ENCODE measurements at regions not wholly inside any gene's neighbourhood (a gene's known extent, or its start where the extent isn't known, plus 50 kb on each side); places are given as distances from the start of the nearest gene placed in this dataset.

DNA sequence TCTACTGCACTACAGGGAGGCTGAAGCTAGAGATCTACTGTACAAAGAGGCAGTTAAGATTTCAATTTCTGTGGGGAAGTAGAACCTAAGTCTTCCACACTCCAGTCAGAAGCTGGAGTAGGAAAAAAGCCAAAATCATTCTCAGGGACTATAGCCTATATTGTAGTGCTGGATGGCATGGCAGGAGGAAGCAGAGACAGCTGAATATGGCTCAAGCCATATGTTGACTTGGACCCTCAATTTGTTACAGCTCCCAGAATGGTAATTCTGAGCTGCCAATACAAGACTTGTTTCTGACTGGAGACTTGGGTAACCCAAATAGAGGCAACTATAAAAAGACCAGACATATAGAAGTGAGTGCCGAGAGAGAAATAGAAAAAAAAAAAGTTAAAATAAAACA is 200.6 kb downstream of the PTBP2 start:
- Histone ChIP-seq H3K27me3 (no peaks in the 10 kb centered on the region), H3K4me3 (no peak overlapping the region), H3K36me3 (no peaks in the 10 kb centered on the region), H3K4me1 (no peaks in the 10 kb centered on the region), H3K9me3 (peaks cover 2 to 19% of the 10 kb centered on the region in 2 donors), H3K27ac (no peak overlapping the region)
- intact Hi-C loops (cut with DNase I; ENCODE audit: low total_unique reads): no loop called here
- no peak for DNase-seq (ENCODE audit: low spot score in 2 of 2)
- TF ChIP-seq POLR2A (IDR thresholded peaks at IDR 0.05) (no peak), POLR2AphosphoS5 (IDR thresholded peaks at IDR 0.05) (no peak)
- TF ChIP-seq, protein P1, sequence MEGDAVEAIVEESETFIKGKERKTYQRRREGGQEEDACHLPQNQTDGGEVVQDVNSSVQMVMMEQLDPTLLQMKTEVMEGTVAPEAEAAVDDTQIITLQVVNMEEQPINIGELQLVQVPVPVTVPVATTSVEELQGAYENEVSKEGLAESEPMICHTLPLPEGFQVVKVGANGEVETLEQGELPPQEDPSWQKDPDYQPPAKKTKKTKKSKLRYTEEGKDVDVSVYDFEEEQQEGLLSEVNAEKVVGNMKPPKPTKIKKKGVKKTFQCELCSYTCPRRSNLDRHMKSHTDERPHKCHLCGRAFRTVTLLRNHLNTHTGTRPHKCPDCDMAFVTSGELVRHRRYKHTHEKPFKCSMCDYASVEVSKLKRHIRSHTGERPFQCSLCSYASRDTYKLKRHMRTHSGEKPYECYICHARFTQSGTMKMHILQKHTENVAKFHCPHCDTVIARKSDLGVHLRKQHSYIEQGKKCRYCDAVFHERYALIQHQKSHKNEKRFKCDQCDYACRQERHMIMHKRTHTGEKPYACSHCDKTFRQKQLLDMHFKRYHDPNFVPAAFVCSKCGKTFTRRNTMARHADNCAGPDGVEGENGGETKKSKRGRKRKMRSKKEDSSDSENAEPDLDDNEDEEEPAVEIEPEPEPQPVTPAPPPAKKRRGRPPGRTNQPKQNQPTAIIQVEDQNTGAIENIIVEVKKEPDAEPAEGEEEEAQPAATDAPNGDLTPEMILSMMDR (IDR thresholded peaks at IDR 0.05): no peak

DNA sequence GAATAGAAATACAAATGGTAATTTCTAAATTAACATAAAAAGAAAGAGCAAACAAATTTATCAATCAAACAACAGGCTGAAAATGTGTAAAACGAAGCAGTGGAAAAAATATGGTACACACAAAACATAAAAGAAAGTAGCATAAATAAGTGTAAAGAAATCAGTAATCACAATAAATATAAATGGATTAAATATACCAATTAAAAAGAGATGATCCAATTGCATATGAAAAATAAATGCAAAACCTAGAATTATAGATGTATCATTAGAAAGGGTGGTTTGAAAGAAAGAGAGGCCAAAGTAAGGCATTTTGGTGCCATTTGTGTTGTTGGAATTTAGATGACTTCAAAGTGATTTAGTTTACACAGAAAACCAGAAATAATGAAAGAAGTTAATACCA is 202.2 kb downstream of the PTBP2 start:
- no peaks in the 10 kb centered on the region for H3K36me3 ChIP-seq
- no peak overlapping the region for H3K27ac ChIP-seq
- no peaks in the 10 kb centered on the region for H3K27me3 ChIP-seq
- no peaks in the 10 kb centered on the region for H3K4me1 ChIP-seq
- H3K9me3 ChIP-seq: peaks cover 2 to 19% of the 10 kb centered on the region in 2 donors
- H3K4me3 ChIP-seq: no peak overlapping the region
- intact Hi-C loops (cut with DNase I; ENCODE audit: low total_unique reads): no loop called here
- TF ChIP-seq, protein P1 (IDR thresholded peaks at IDR 0.05): no peak
- TF ChIP-seq POLR2AphosphoS5 (IDR thresholded peaks at IDR 0.05) (no peak), POLR2A (IDR thresholded peaks at IDR 0.05) (no peak)
- no peak for DNase-seq (ENCODE audit: low spot score in 2 of 2)

DNA sequence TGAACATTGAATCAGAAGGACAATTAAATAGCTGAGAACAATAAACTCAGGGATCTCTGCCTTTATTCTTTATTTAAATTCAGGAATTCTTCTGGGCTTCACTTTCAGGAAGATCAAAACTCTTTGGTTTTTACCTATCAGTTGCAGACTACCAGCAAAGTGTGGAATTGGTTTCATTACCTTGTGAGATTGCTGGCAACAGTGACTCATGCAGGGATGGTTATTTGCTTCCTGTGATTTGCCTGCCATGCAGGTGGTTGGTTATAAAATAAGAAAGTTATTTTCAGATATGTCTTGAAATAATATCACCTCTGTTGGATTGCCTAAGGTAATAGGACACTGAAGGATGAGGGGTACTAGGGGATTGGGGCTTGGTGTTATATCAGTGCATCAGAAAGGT is 204.6 kb downstream of the PTBP2 start:
- Histone ChIP-seq H3K4me1 (no peaks in the 10 kb centered on the region), H3K9me3 (peaks cover 2 to 19% of the 10 kb centered on the region in 2 donors), H3K27me3 (no peaks in the 10 kb centered on the region), H3K4me3 (no peak overlapping the region), H3K27ac (no peak overlapping the region), H3K36me3 (no peaks in the 10 kb centered on the region)
- TF ChIP-seq, protein P1 (IDR thresholded peaks at IDR 0.05): no peak
- TF ChIP-seq POLR2AphosphoS5 (IDR thresholded peaks at IDR 0.05) (no peak), POLR2A (IDR thresholded peaks at IDR 0.05) (no peak)
- intact Hi-C loops (cut with DNase I; ENCODE audit: low total_unique reads): no loop called here
- DNase-seq (ENCODE audit: low spot score in 2 of 2): no peak

DNA sequence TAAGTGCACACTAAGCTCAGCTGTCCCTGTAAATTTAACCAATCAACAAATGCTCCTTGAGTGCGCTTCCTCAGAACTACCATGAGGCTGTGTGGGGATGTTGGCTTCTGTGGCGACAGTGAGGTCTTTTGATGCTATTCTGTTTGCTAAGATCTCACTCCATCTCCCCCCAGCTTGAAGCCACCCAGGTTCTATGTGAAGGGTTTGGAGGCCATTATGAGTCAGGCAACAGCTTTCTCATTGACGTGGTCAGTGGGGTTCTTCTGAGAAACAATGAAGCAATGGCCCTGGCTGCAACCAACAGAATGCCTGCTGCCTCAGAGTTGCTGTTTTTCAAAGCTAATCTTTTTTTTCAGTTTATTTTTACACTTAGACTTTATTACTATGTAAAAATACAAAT is 205.5 kb downstream of the PTBP2 start:
- H3K4me1 ChIP-seq: no peaks in the 10 kb centered on the region
- intact Hi-C loops (cut with DNase I; ENCODE audit: low total_unique reads): no loop called here
- H3K36me3 ChIP-seq: no peaks in the 10 kb centered on the region
- no peak overlapping the region for H3K4me3 ChIP-seq
- peaks cover 2 to 19% of the 10 kb centered on the region in 2 donors for H3K9me3 ChIP-seq
- no peak for DNase-seq (ENCODE audit: low spot score in 2 of 2)
- TF ChIP-seq, protein P1 (IDR thresholded peaks at IDR 0.05): no peak
- TF ChIP-seq POLR2AphosphoS5 (IDR thresholded peaks at IDR 0.05) (no peak), POLR2A (IDR thresholded peaks at IDR 0.05) (no peak)
- no peak overlapping the region for H3K27ac ChIP-seq
- H3K27me3 ChIP-seq: no peaks in the 10 kb centered on the region

DNA sequence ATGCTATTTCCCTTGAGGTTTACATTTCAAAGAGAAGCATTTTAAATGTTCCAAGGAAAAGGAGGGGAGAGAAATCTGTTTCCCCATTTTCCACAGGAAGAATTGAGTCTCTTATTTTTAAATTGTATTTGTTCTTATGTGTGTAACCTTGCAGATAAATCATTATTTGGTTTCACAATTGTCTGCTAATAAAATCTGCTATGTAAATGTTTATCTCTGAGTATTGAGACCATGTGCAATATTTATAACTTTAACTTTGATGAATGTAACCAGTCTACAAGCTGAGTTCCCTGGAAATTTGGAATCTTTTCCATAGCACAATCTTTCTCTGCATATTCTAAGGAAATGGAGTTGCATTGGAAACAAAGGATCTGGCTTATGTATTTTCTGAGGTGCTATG is 209.6 kb downstream of the PTBP2 start:
- Histone ChIP-seq H3K4me1 (no peaks in the 10 kb centered on the region), H3K27me3 (no peaks in the 10 kb centered on the region), H3K36me3 (no peaks in the 10 kb centered on the region), H3K9me3 (no peaks in the 10 kb centered on the region), H3K4me3 (no peak overlapping the region), H3K27ac (no peak overlapping the region)
- intact Hi-C loops (cut with DNase I; ENCODE audit: low total_unique reads): no loop called here
- TF ChIP-seq POLR2AphosphoS5 (IDR thresholded peaks at IDR 0.05) (no peak), POLR2A (IDR thresholded peaks at IDR 0.05) (no peak)
- TF ChIP-seq, protein P1 (IDR thresholded peaks at IDR 0.05): no peak
- DNase-seq (ENCODE audit: low spot score in 2 of 2): no peak

Data from breast epithelium (tissue), 4 donors.